Stomach (tissue), 8 donors: ENCODE measurements at regions not wholly inside any gene's neighbourhood (a gene's known extent, or its start where the extent isn't known, plus 50 kb on each side); places are given as distances from the start of the nearest gene placed in this dataset.
A peak's percentile ranks its signal among the peaks of the same experiment; 100 is the strongest.

Experiments
- DNase-seq, 2 donors: peaks; one replicate each; pipeline versions ENCODE4 v3.0.0 to v3.0.0-alpha.2; 2013 to 2019
- H3K27ac ChIP-seq, 5 donors: fragments of 200-600 bp in 4 of 5; sonication (generic) in 4 of 5; one replicate each; pipeline ENCODE4 v1.5.1; 2013 to 2019; ENCODE audit warnings: mild to moderate bottlenecking in 1 of 5, moderate library complexity in 1 of 5
- H3K27me3 ChIP-seq, 3 donors: fragments of 200-600 bp; sonication (generic); one replicate each; pipeline ENCODE4 v1.5.1; 2017 to 2019; ENCODE audit warnings: mixed run types in 1 of 3
- H3K36me3 ChIP-seq, 4 donors: fragments of 200-600 bp; sonication (generic); 1 replicate in 3 of 4; 2 replicates in 1 of 4; pipeline ENCODE4 v1.5.1; 2016 to 2019
- H3K4me1 ChIP-seq, 4 donors: fragments of 200-600 bp; sonication (generic); one replicate each; pipeline ENCODE4 v1.5.1; 2016 to 2019
- H3K4me3 ChIP-seq, 4 donors: fragments of 200-600 bp; sonication (generic) in 3 of 4; one replicate each; pipeline ENCODE4 v1.5.1; 2016 to 2019; ENCODE audit warnings: mild to moderate bottlenecking in 1 of 4
- H3K9me3 ChIP-seq, 4 donors: fragments of 200-600 bp; sonication (generic); one replicate each; pipeline ENCODE4 v1.5.1; 2016 to 2019
- CTCF ChIP-seq, 7 experiments: fragments of 450-650 bp in 4 of 7; fragments of 200-600 bp in 3 of 7; sonication (generic) in 3 of 7; IDR thresholded peaks; one replicate each; pipeline ENCODE4 v1.5.1; 2016 to 2019; ENCODE audit warnings: antibody characterized with exemption in 7 of 7, control low read depth in 2 of 7, mild to moderate bottlenecking in 1 of 7
- EP300 ChIP-seq: sonication (generic); formaldehyde crosslinking; IDR thresholded peaks from one replicate; pipeline ENCODE4 v1.6.1; 2017; ENCODE audit warnings: antibody characterized with exemption
- POLR2A ChIP-seq, 4 donors: fragments of 450-650 bp; IDR thresholded peaks; one replicate each; pipeline ENCODE4 v1.6.1; 2016; ENCODE audit warnings: antibody characterized with exemption in 4 of 4, control low read depth in 2 of 4, mild to moderate bottlenecking in 1 of 4, moderate library complexity in 1 of 4
- POLR2AphosphoS5 ChIP-seq, 3 donors: sonication (generic); formaldehyde crosslinking; IDR thresholded peaks; one replicate each; pipeline ENCODE4 v1.6.1; 2016; ENCODE audit warnings: antibody characterized with exemption in 3 of 3
- WGBS, 5 donors: extraction: QIAGEN DNeasy Blood & Tissue Kit in 3 of 5; methylation state at CpG; one replicate each; pipeline versions ENCODE4 v1.1.5 to v1.1.7; 2013 to 2018; 5-methylcytosine and 5-hydroxymethylcytosine counted together
- intact Hi-C: fragments of 100-400 bp; cut with DNase I; formaldehyde crosslinking; loops from one replicate; pipeline ENCODE4 v1.15.1; 2023; ENCODE audit warnings: low total_unique reads
- donor health status: healthy with polysubstance abuse.
- donor health status: Bipolar disorder and iron deficiency.
- donor health status: healthy.

- Histone ChIP-seq H3K9me3 (no peaks in the 10 kb centered on the region), H3K27ac (no peak overlapping the region), H3K4me3 (no peak overlapping the region), H3K27me3 (no peaks in the 10 kb centered on the region), H3K4me1 (no peaks in the 10 kb centered on the region), H3K36me3 (no peaks in the 10 kb centered on the region)
- no peak for TF ChIP-seq EP300
- TF ChIP-seq CTCF (IDR thresholded peaks at IDR 0.05), result no peak
- TF ChIP-seq POLR2AphosphoS5 (IDR thresholded peaks at IDR 0.05), result no peak
- TF ChIP-seq POLR2A (IDR thresholded peaks at IDR 0.05), result no peak
- no peak for DNase-seq
- WGBS, 5 donors, result 31 to 70% (median 58%) methylated on average over 2 of the region's 2 CpGs
- intact Hi-C loops, result no loop called here
Observed at GRCh38 chr3:153722157-153722556, 399.0 kb upstream of the ARHGEF26 start.

GRCh38 chr3:153731071-153731470 lies 390.1 kb upstream of the ARHGEF26 start:
- peaks cover 0 to 15% (median 4%) of the 10 kb centered on the region in 4 donors for H3K9me3 ChIP-seq
- H3K4me3 ChIP-seq, result no peak overlapping the region
- TF ChIP-seq CTCF (IDR thresholded peaks at IDR 0.05) (no peak), POLR2A (IDR thresholded peaks at IDR 0.05) (no peak), POLR2AphosphoS5 (IDR thresholded peaks at IDR 0.05) (no peak), EP300 (no peak)
- 46 to 66% (median 65%) methylated on average over 2 of the region's 2 CpGs for WGBS, 5 donors
- no peak overlapping the region for H3K27ac ChIP-seq
- no peaks in the 10 kb centered on the region for H3K27me3 ChIP-seq
- peaks cover 0 to 5% (median 0%) of the 10 kb centered on the region in 4 donors for H3K4me1 ChIP-seq
- no peak for DNase-seq
- H3K36me3 ChIP-seq, result no peaks in the 10 kb centered on the region
- intact Hi-C loops, result no loop called here

GRCh38 chr3:153734777-153735551 lies 386.2 kb upstream of the ARHGEF26 start:
- H3K27ac ChIP-seq, result no peak overlapping the region
- intact Hi-C loops, result no loop called here
- no peaks in the 10 kb centered on the region for H3K36me3 ChIP-seq
- peaks cover 0 to 5% (median 0%) of the 10 kb centered on the region in 4 donors for H3K4me1 ChIP-seq
- WGBS, 5 donors, result 50 to 87% (median 75%) methylated on average over 1 of the region's 1 CpG
- DNase-seq, result peak in 1 of 2 donors; percentile 20
- H3K27me3 ChIP-seq, result no peaks in the 10 kb centered on the region
- TF ChIP-seq POLR2AphosphoS5 (IDR thresholded peaks at IDR 0.05) (no peak), CTCF (IDR thresholded peaks at IDR 0.05) (no peak), EP300 (no peak), POLR2A (IDR thresholded peaks at IDR 0.05) (no peak)
- no peak overlapping the region for H3K4me3 ChIP-seq
- peaks cover 0 to 15% (median 4%) of the 10 kb centered on the region in 4 donors for H3K9me3 ChIP-seq

- Histone ChIP-seq H3K27ac (no peak overlapping the region), H3K27me3 (no peaks in the 10 kb centered on the region), H3K4me3 (no peak overlapping the region), H3K36me3 (no peaks in the 10 kb centered on the region), H3K9me3 (no peaks in the 10 kb centered on the region), H3K4me1 (peaks cover 0 to under 1% (median 0%) of the 10 kb centered on the region in 4 donors)
- 31 to 55% (median 39%) methylated on average over 2 of the region's 2 CpGs for whole genome bisulfite sequencing, 5 donors
- no peak for DNase-seq
- intact Hi-C loops, result no loop called here
- TF ChIP-seq EP300 (no peak), POLR2AphosphoS5 (IDR thresholded peaks at IDR 0.05) (no peak), POLR2A (IDR thresholded peaks at IDR 0.05) (no peak), CTCF (IDR thresholded peaks at IDR 0.05) (no peak)
Observed at GRCh38 chr3:153740109-153740508, 381.1 kb upstream of the ARHGEF26 start.
